ENCODE measurements at regions not wholly inside any gene's neighbourhood (a gene's known extent, or its start where the extent isn't known, plus 50 kb on each side); places are given as distances from the start of the nearest gene placed in this dataset.
"Not testable (repeated sequence)": the region's sequence is repeated elsewhere in the genome, so short reads cannot be mapped to it uniquely, and the experiment has no call there.

DNA sequence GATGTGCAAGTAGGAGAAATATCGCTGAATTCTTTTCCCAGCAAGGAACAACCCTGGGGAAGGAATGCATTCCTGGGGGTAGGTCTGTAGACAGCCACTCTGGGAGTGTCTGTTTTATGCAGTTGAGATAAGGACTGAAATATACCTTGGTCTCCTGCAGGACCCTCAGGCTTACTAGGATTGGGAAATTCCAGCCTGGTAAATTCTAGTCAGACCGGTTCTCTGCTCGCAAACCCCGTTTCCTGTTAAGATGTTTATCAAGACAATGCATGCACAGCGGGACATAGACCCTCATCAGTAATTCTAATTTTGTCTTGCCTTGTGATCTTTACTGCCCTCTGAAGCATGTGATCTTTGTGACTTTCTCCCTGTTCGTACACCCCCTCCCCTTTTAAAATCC lies 839.0 kb downstream of the REEP3 start:
- DNase-seq, result not testable (repeated sequence)

- no peak for DNase-seq
Measured at GRCh38 chr10:64363687-64364086, 842.5 kb downstream of the REEP3 start.

GRCh38 chr10:64365663-64366062 lies 844.5 kb downstream of the REEP3 start:
- peak; percentile 93 for DNase-seq

- DNase-seq, result no peak
Measured at GRCh38 chr10:64368298-64368697, 847.1 kb downstream of the REEP3 start.

DNA sequence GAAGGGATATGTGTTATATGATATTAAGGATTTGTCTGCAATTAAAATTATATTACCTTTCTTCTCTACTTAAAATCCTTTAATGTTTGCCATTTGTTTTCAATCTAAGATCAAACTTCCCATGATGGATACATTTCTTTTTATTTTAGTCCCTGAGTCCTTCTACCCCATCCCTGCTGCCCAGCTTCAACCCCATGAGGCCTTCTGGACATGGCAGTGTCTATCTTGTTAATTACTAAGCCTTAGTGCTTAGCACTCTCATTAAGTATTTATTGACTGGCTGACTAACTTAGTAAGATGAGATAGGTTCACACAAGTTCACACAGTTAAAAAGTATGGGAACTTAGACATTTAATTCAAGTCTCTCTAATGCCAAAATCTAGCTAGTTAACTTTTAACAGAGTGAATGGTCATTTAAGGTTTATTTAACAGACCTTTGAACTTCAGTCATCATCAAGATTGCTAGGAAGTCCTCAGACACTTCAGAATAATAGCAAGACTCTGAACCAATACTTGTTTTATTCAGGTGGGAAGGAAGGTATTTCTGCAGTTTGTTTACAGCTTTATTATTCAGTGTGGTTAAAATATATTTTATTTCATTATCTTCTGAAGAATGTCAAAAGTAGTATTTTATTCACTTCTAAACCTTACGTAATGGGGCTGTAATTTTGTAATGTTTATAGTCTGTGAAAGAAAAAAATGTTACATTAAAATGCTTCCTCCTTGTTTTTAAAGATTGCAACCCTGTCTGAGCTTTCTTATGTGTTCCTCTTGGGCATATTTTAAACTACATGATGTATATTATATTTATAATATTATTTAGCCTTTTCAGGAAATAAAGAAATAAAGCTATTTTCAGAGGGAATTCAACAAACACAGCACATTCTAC lies 848.9 kb downstream of the REEP3 start:
- DNase-seq, result peak; percentile 88

- no peak for DNase-seq
Measured at GRCh38 chr10:64374346-64374745, 853.1 kb downstream of the REEP3 start.

GRCh38 chr10:64376167-64376566 lies 855.0 kb downstream of the REEP3 start:
- DNase-seq, result peak; percentile 12

- peak; percentile 55 for DNase-seq
Measured at GRCh38 chr10:64379898-64380297, 858.7 kb downstream of the REEP3 start.

DNA sequence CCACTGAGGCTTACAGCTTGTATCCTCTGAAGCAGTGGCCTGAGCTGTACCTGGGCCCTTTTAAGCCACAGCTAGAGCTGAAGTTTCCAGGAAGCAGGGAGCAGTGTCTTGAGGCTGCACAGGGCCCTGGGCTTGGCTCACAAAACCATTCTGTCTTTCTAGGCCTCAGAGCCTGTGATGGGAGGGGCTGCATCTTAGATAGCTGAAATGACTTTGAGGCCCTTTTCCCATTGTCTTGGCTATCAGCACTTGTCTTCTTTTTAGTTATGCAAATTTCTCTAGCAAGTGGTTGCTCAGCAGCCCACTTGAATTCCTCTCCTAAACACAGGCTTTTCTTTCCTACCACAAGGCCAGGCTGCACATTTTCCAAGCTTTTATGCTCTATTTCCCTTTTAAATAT lies 864.2 kb downstream of the REEP3 start:
- DNase-seq, result no peak

DNA sequence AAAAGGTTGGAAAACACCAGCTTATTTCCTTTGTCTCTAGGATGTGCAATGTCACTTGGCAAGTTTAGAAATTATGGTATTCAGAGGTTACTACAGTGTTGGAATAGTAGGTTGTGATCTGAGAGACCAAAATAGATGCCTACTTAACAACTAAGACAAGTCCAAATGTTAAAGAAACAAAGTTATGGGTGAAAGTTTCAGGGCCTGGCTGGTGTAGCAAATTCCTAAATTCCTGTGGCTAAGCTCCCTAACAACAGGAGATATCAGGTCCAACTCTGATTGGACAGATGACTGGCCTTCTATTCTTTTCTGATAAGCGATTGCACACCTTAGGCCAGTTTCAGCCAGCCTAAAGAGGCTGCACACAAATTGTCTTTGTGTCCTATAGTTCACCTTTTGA lies 873.5 kb downstream of the REEP3 start:
- no peak for DNase-seq

DNA sequence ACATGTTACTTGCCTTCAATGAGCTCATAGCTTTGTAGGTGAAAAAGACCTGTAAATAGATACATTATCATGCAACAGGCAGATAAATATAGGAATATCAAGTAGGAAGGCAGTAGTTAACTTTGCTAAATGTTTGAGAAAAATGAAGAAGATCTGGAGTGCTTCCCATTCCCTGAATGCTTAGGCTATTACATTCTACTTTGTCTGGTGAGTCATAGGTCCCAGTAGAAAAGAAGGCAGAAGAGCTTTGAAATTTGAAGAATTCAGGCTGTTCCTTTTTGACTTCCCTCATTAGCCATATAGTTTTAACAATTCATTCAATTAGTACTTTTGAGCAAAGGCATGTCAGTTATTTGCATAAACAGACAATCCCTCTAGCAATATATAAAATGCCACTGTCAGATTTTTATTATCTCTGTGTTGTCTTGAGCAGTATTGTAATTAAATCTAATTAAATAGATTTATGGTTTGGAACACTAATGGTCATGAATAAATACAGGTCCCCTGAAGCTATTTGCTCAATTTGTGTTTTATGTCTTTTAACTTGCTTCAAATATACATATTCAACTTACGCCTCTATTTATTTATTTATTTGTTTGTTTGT lies 875.0 kb downstream of the REEP3 start:
- no peak for DNase-seq

GRCh38 chr10:64397125-64397524 lies 875.9 kb downstream of the REEP3 start:
- DNase-seq, result no peak

- no peak for DNase-seq
Measured at GRCh38 chr10:64408391-64409183, 887.4 kb downstream of the REEP3 start.

DNA sequence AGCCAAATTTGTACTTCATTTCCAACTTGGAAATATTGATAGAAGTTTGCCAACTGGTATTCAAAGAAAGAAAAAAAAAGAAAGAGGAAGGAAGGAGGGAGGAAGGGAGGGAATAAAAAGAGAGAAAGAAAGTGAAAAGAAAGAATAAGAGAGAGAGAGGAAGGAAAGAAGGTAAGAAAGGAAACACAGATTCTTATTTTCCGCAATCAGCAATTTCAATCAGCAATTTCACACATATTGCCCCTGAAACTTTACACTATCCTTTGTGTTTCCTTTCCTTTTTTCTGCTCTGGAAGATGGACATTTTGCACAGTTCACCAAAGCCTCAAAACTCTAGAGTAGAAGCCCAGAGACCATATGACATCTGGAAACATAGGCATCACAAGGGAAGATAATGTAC lies 888.1 kb downstream of the REEP3 start:
- DNase-seq, result no peak

GRCh38 chr10:64416011-64416410 lies 894.8 kb downstream of the REEP3 start:
- no peak for DNase-seq

- no peak for DNase-seq
Measured at GRCh38 chr10:64419461-64419860, 898.3 kb downstream of the REEP3 start.

DNA sequence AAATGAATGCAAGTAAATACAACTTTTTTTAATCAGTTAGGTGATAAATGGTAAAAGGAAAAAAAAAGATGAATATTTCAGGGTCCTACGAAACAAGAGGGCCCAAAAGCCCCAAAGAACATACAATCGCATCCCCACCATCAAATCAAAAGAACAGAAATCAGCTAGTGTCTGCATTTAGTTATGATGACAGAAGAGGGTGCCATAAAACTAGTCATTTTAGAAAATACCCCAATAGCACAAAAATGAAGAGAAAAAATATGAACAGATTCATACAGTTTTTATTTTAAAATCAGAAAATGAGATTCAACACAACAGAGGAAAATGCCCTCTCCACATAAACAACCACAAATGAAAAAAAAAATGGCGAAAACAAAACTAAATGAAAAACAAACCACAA lies 905.5 kb downstream of the REEP3 start:
- no peak for DNase-seq

DNA sequence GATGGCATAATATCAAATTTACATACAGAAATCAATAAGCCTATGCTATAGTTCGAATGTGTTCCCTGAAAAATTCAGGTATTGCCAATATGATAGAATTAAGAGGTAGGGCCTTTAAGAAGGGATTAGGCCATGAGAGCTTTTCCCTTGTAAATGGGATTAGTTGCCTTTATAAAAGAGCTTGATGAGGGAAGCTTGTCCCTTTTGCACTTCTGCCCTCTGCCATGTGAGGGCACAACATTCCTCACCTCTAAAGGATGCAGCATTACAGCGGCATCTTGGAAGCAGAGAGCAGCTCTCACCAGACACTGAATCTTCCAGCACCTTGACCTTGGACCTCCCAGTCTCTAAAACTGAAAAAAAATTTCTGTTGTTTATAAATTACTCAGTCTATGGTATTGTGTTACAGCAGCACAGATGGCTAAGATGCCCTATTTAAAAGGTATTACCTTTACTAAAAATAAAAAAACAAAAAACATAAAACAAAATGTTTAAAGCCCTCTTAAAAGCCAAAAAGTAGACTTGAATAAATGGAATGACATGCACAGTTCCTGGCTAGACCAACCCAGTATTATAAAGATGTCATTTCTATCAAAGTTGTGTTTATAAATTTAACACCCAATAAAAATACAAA lies 909.6 kb downstream of the REEP3 start:
- peak; percentile 95 for DNase-seq

DNA sequence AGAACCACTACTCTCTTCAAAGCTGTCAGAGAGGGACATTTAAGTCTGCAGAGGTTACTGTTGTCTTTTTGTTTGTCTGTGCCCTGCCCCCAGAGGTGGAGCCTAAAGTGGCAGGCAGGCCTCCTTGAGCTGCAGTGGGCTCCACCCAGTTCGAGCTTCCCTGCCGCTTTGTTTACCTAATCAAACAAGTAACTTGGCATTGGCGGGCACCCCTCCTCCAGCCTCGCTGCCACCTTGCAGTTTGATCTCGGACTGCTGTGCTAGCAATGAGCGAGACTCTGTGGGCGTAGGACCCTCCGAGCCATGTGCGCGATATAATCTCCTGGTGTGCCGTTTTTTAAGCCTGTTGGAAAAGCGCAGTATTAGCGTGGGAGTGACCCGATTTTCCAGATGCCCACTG lies 920.7 kb downstream of the REEP3 start:
- DNase-seq, result not testable (repeated sequence)

DNA sequence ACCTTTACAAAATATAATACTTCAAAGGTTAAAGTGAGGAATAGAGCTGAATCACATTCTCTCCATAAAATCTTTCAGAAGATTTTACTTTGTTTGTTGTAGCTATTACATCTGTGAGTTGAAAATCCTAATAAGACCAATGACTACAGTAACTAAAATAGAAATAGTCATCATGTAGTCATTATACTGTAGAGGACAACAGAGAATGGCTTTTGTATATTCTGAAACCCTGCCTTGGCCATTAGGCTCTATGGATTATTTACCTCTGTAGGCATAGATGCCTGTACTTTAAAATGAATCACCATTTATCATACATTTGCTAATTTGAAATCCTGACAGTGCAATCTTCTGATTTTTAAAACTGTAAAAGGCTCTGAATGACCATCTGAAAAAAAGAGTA lies 923.0 kb downstream of the REEP3 start:
- no peak for DNase-seq

- no peak for DNase-seq
Measured at GRCh38 chr10:64444564-64444963, 923.4 kb downstream of the REEP3 start.

DNA sequence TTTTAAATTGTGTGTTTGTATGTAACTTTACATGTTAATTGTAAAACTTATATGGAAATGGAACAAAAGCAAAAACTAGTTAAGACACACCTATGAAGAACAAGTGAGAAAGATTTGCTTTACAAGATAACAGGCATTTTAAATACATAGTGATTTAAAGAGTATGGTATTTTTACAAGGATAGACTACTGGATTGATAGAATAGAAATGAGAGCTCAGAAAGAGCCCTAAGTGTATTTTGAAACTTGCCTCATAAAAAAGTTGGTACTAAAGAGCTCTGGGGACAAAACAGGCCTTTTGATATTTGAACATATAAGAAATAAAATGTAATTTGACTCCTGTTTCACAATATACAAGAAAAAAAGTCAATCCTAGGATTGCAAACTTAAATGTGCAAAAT lies 928.4 kb downstream of the REEP3 start:
- DNase-seq, result no peak

- DNase-seq, result no peak
Measured at GRCh38 chr10:64450312-64450711, 929.1 kb downstream of the REEP3 start.

Data from NCI-H82 (cell line).